Mucosa of gallbladder (tissue), 1 donor: ENCODE measurements at regions not wholly inside any gene's neighbourhood (a gene's known extent, or its start where the extent isn't known, plus 50 kb on each side); places are given as distances from the start of the nearest gene placed in this dataset.

Experiments
- DNase-seq: peaks from one replicate; pipeline ENCODE4 v3.0.0-alpha.2; 2020; ENCODE audit warnings: low spot score
- donor health status: DM: no; HTN: no; CAD: no.

GRCh38 chr3:124542214-124542869, 187.9 kb upstream of the UMPS start:
- no peak for DNase-seq

- DNase-seq, result no peak
These were observed 184.4 kb upstream of the UMPS start for GRCh38 chr3:124545891-124546290.

GRCh38 chr3:124552224-124552623, 178.0 kb upstream of the UMPS start:
- peak; percentile 88 for DNase-seq

- no peak for DNase-seq
These were observed 177.1 kb upstream of the UMPS start for GRCh38 chr3:124553178-124553577.

GRCh38 chr3:124556636-124557035, 173.6 kb upstream of the UMPS start:
- DNase-seq, result no peak

- DNase-seq, result peak; percentile 43
These were observed 172.6 kb upstream of the UMPS start for GRCh38 chr3:124557433-124558232.

- DNase-seq, result peak; percentile 85
These were observed 171.0 kb upstream of the UMPS start for GRCh38 chr3:124558991-124559845.

- DNase-seq, result peak; percentile 81
These were observed 170.2 kb upstream of the UMPS start for GRCh38 chr3:124559846-124560574.

- DNase-seq, result no peak
These were observed 169.5 kb upstream of the UMPS start for GRCh38 chr3:124560666-124561215.

- DNase-seq, result no peak
These were observed 167.5 kb upstream of the UMPS start for GRCh38 chr3:124562769-124563168.

GRCh38 chr3:124563376-124563775, 166.9 kb upstream of the UMPS start:
- DNase-seq, result no peak

GRCh38 chr3:124565013-124565412, 165.2 kb upstream of the UMPS start:
- DNase-seq, result peak; percentile 84

GRCh38 chr3:124565551-124565950, 164.7 kb upstream of the UMPS start:
- no peak for DNase-seq

GRCh38 chr3:124566701-124567100, 163.6 kb upstream of the UMPS start:
- no peak for DNase-seq

GRCh38 chr3:124567179-124567578, 163.1 kb upstream of the UMPS start:
- DNase-seq, result no peak

- DNase-seq, result no peak
These were observed 160.5 kb upstream of the UMPS start for GRCh38 chr3:124569761-124570160.

GRCh38 chr3:124570232-124570631, 160.0 kb upstream of the UMPS start:
- DNase-seq, result no peak

- DNase-seq, result no peak
These were observed 157.3 kb upstream of the UMPS start for GRCh38 chr3:124572851-124573405.

GRCh38 chr3:124574012-124574411, 156.2 kb upstream of the UMPS start:
- DNase-seq, result no peak

- no peak for DNase-seq
These were observed 153.4 kb upstream of the UMPS start for GRCh38 chr3:124576565-124577493.
